Stimulated activated CD8-positive, alpha-beta memory T cell treated with anti-CD3 and anti-CD28 coated beads, Interleukin-4, amount 100 ng/mL, for 4 hours (primary cell): ENCODE measurements at regions not wholly inside any gene's neighbourhood (a gene's known extent, or its start where the extent isn't known, plus 50 kb on each side); places are given as distances from the start of the nearest gene placed in this dataset.
"Not testable (repeated sequence)": the region's sequence is repeated elsewhere in the genome, so short reads cannot be mapped to it uniquely, and the experiment has no call there.

Experiments used
- DNase-seq, 2 donors: peaks; one replicate each; pipeline ENCODE4 v3.0.0-alpha.2; 2020; ENCODE audit warnings: low read depth in 2 of 2, low spot score in 1 of 2

- DNase-seq, result no peak
These were observed 1523.9 kb downstream of the MAT2B start for GRCh38 chr5:165029099-165029870.

- no peak for DNase-seq
These were observed 1525.6 kb downstream of the MAT2B start for GRCh38 chr5:165030971-165031370.

GRCh38 chr5:165031371-165031770, 1526.0 kb downstream of the MAT2B start:
- DNase-seq, result no peak

- DNase-seq, result no peak
These were observed 1530.1 kb downstream of the MAT2B start for GRCh38 chr5:165035520-165035919.

- no peak for DNase-seq
These were observed 1534.3 kb downstream of the MAT2B start for GRCh38 chr5:165039748-165040147.

GRCh38 chr5:165045941-165046340, 1540.5 kb downstream of the MAT2B start:
- not testable (repeated sequence) for DNase-seq

GRCh38 chr5:165055476-165055875, 1550.1 kb downstream of the MAT2B start:
- no peak for DNase-seq

GRCh38 chr5:165057145-165057544, 1551.7 kb downstream of the MAT2B start:
- DNase-seq, result no peak

GRCh38 chr5:165066751-165067385, 1561.4 kb downstream of the MAT2B start:
- no peak for DNase-seq

GRCh38 chr5:165076686-165077085, 1571.3 kb downstream of the MAT2B start:
- DNase-seq, result no peak

- no peak for DNase-seq
These were observed 1574.0 kb downstream of the MAT2B start for GRCh38 chr5:165079389-165079788.

GRCh38 chr5:165083394-165083793, 1578.0 kb downstream of the MAT2B start:
- no peak for DNase-seq

- no peak for DNase-seq
These were observed 1581.0 kb downstream of the MAT2B start for GRCh38 chr5:165086465-165086864.

- DNase-seq, result no peak
These were observed 1589.4 kb downstream of the MAT2B start for GRCh38 chr5:165094782-165095181.

GRCh38 chr5:165101709-165102108, 1596.3 kb downstream of the MAT2B start:
- DNase-seq, result no peak

GRCh38 chr5:165104611-165105010, 1599.2 kb downstream of the MAT2B start:
- no peak for DNase-seq

GRCh38 chr5:165108809-165109208, 1603.4 kb downstream of the MAT2B start:
- DNase-seq, result no peak

- DNase-seq, result no peak
These were observed 1613.8 kb downstream of the MAT2B start for GRCh38 chr5:165119175-165119574.

GRCh38 chr5:165126598-165126997, 1621.2 kb downstream of the MAT2B start:
- DNase-seq, result no peak

GRCh38 chr5:165127941-165128340, 1622.5 kb downstream of the MAT2B start:
- no peak for DNase-seq

- DNase-seq, result no peak
These were observed 1625.2 kb downstream of the MAT2B start for GRCh38 chr5:165130656-165131055.

GRCh38 chr5:165134155-165134554, 1628.7 kb downstream of the MAT2B start:
- DNase-seq, result no peak

GRCh38 chr5:165135565-165135964, 1630.1 kb downstream of the MAT2B start:
- DNase-seq, result no peak
